ENCODE measurements at regions not wholly inside any gene's neighbourhood (a gene's known extent, or its start where the extent isn't known, plus 50 kb on each side); places are given as distances from the start of the nearest gene placed in this dataset.
"Not testable (repeated sequence)": the region's sequence is repeated elsewhere in the genome, so short reads cannot be mapped to it uniquely, and the experiment has no call there.

- in situ Hi-C loops (cut with HindIII; ENCODE audit: low pct_unique_long_range_greater_than_20kb, low sequenced_read_pairs) (no loop called here), intact Hi-C loops (cut with micrococcal nuclease; ENCODE audit: unreplicated experiment) (no loop called here)
- BruUV-seq (replicated peaks) = no TSS peak
- ATAC-seq (no peak), DNase-seq (ENCODE audit: low read depth, low spot score) (no peak)
- TF ChIP-seq CTCF (IDR thresholded peaks at IDR 0.05) = peak; percentile 27
- no peak for TF ChIP-seq TCF7L2 (IDR thresholded peaks at IDR 0.05; ENCODE audit: low read depth, low read length)
- CTCF ChIA-PET = no interaction called here
- Histone ChIP-seq H3K9me3 (ENCODE audit: control insufficient read depth, insufficient read depth, low read depth, low read length) (no peaks in the 10 kb centered on the region), H3K36me3 (ENCODE audit: control insufficient read depth, insufficient read depth, low read length) (no peaks in the 10 kb centered on the region), H3K4me3 (ENCODE audit: low read depth in 2 of 2, low read length in 2 of 2) (no peak overlapping the region), H3K27ac (ENCODE audit: low read length) (no peak overlapping the region), H3K27me3 (ENCODE audit: control insufficient read depth, insufficient read depth, low read length) (no peaks in the 10 kb centered on the region), H3K4me1 (ENCODE audit: control insufficient read depth, insufficient read depth, low read length) (no peaks in the 10 kb centered on the region)
- POLR2A ChIA-PET = no interaction called here
Observed at GRCh38 chr6:76876922-76877553, 586.3 kb downstream of the HTR1B start.

GRCh38 chr6:76876430-76876829, 586.9 kb downstream of the HTR1B start:
- ATAC-seq; intact Hi-C loops (cut with micrococcal nuclease; ENCODE audit: unreplicated experiment): not testable (repeated sequence)

GRCh38 chr6:76867182-76867581, 596.1 kb downstream of the HTR1B start:
- Histone ChIP-seq H3K9me3 (ENCODE audit: control insufficient read depth, insufficient read depth, low read depth, low read length) (no peaks in the 10 kb centered on the region), H3K27me3 (ENCODE audit: control insufficient read depth, insufficient read depth, low read length) (no peaks in the 10 kb centered on the region), H3K4me1 (ENCODE audit: control insufficient read depth, insufficient read depth, low read length) (no peaks in the 10 kb centered on the region), H3K4me3 (ENCODE audit: low read depth in 2 of 2, low read length in 2 of 2) (no peak overlapping the region), H3K36me3 (ENCODE audit: control insufficient read depth, insufficient read depth, low read length) (no peaks in the 10 kb centered on the region), H3K27ac (ENCODE audit: low read length) (no peak overlapping the region)
- in situ Hi-C loops (cut with HindIII; ENCODE audit: low pct_unique_long_range_greater_than_20kb, low sequenced_read_pairs) (no loop called here), intact Hi-C loops (cut with micrococcal nuclease; ENCODE audit: unreplicated experiment) (no loop called here)
- ChIA-PET POLR2A (no interaction called here), CTCF (no interaction called here)
- TF ChIP-seq SIN3A (IDR thresholded peaks at IDR 0.05; ENCODE audit: borderline replicate concordance, insufficient read depth, low read depth, low read length) (no peak), CTCF (IDR thresholded peaks at IDR 0.05) (no peak), REST (IDR thresholded peaks at IDR 0.05; ENCODE audit: insufficient read depth in 1 of 2, low read depth in 2 of 2, low read length in 1 of 2) (no peak), POLR2AphosphoS5 (IDR thresholded peaks at IDR 0.05; ENCODE audit: low read depth, low read length) (no peak), TCF7L2 (IDR thresholded peaks at IDR 0.05; ENCODE audit: low read depth, low read length) (no peak)
- DNase-seq (ENCODE audit: low read depth, low spot score) (no peak), ATAC-seq (no peak)
- BruUV-seq (replicated peaks) = no TSS peak

More at GRCh38 chr6:76876430-76876829, 586.9 kb downstream of the HTR1B start:
- BruUV-seq (replicated peaks); H3K36me3 ChIP-seq (ENCODE audit: control insufficient read depth, insufficient read depth, low read length); H3K9me3 ChIP-seq (ENCODE audit: control insufficient read depth, insufficient read depth, low read depth, low read length); POLR2A ChIA-PET; in situ Hi-C loops (cut with HindIII; ENCODE audit: low pct_unique_long_range_greater_than_20kb, low sequenced_read_pairs); DNase-seq (ENCODE audit: low read depth, low spot score); H3K27me3 ChIP-seq (ENCODE audit: control insufficient read depth, insufficient read depth, low read length); H3K27ac ChIP-seq (ENCODE audit: low read length); H3K4me1 ChIP-seq (ENCODE audit: control insufficient read depth, insufficient read depth, low read length); H3K4me3 ChIP-seq (ENCODE audit: low read depth in 2 of 2, low read length in 2 of 2); CTCF ChIA-PET: not testable (repeated sequence)

Data from Panc1 (cell line).